ENCODE measurements at regions not wholly inside any gene's neighbourhood (a gene's known extent, or its start where the extent isn't known, plus 50 kb on each side); places are given as distances from the start of the nearest gene placed in this dataset.

- TF ChIP-seq CTCF (IDR thresholded peaks at IDR 0.05) (no peak), BHLHE40 (IDR thresholded peaks at IDR 0.05; ENCODE audit: low read depth, low read length) (no peak), RFX5 (IDR thresholded peaks at IDR 0.05) (no peak), ATOH8 (CRISPR knock-in tag; IDR thresholded peaks at IDR 0.05; ENCODE audit: low read depth) (no peak), MAFK (IDR thresholded peaks at IDR 0.05; ENCODE audit: partially characterized antibody) (no peak), ZNF302 (CRISPR knock-in tag; IDR thresholded peaks at IDR 0.05) (no peak), E2F6 (IDR thresholded peaks at IDR 0.05; ENCODE audit: borderline replicate concordance, low read depth) (no peak), POLR2A (IDR thresholded peaks at IDR 0.05; ENCODE audit: low read length) (no peak), ESRRA (IDR thresholded peaks at IDR 0.05; ENCODE audit: borderline replicate concordance, low read length) (no peak), HMGXB4 (CRISPR knock-in tag; IDR thresholded peaks at IDR 0.05; ENCODE audit: borderline replicate concordance) (no peak), MAX (IDR thresholded peaks at IDR 0.05) (no peak), RCOR1 (IDR thresholded peaks at IDR 0.05; ENCODE audit: low read depth, low read length) (no peak), EP300 (IDR thresholded peaks at IDR 0.05) (no peak), PBX3 (IDR thresholded peaks at IDR 0.05) (no peak)
Measured at GRCh38 chr5:24141046-24141445, 503.7 kb downstream of the CDH10 start.
